ENCODE measurements at regions not wholly inside any gene's neighbourhood (a gene's known extent, or its start where the extent isn't known, plus 50 kb on each side); places are given as distances from the start of the nearest gene placed in this dataset.

DNA sequence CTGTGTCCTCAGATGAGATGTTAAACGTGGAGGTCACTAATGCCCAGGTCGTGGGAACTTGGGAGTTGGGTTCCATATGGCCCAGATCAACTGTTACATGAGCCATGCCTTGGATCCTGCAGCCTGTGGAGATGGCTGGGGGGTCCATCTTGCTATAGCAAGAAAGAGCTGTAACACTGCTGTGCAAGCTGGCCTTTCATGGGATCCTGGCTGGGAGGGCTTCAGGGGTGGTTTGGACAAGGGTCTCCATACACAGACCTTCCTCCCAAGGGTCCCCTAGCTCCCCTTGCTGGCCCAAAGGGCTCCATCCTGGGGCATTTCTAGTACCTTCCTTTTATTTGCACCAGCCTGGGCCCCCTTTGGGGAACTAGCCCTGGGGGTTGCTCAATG, 337.7 kb downstream of the DYSF start:
- TF ChIP-seq ATF3 (IDR thresholded peaks at IDR 0.05; ENCODE audit: borderline replicate concordance, extremely low read depth, low read depth, low read length) (no peak), POLR2A (IDR thresholded peaks at IDR 0.05; ENCODE audit: low read depth, low read length) (no peak), RAD21 (IDR thresholded peaks at IDR 0.05; ENCODE audit: insufficient read depth, low read depth, low read length) (no peak), E2F8 (IDR thresholded peaks at IDR 0.05; ENCODE audit: low read depth, partially characterized antibody) (no peak), CTCF (IDR thresholded peaks at IDR 0.05 in 2 of 3, conservative IDR thresholded peaks at IDR 0.05 in 1 of 3; ENCODE audit: control insufficient read depth in 2 of 3, extremely low read depth in 1 of 3, insufficient read depth in 1 of 3, low read depth in 3 of 3, low read length in 3 of 3) (no peak), YY1 (IDR thresholded peaks at IDR 0.05; ENCODE audit: low read depth, low read length) (no peak), EZH2 (IDR thresholded peaks at IDR 0.05; ENCODE audit: borderline replicate concordance, control insufficient read depth, low read depth, low read length) (no peak), TCF7 (IDR thresholded peaks at IDR 0.05; ENCODE audit: borderline replicate concordance) (no peak), CBX3 (IDR thresholded peaks at IDR 0.05; ENCODE audit: borderline replicate concordance, low read depth) (no peak), CHD1 (IDR thresholded peaks at IDR 0.05; ENCODE audit: low read depth, low read length) (no peak), PBX3 (IDR thresholded peaks at IDR 0.05; ENCODE audit: insufficient replicate concordance, low read depth, low read length) (no peak), FOXM1 (IDR thresholded peaks at IDR 0.05; ENCODE audit: low read depth, low read length) (no peak), POLR2AphosphoS2 (IDR thresholded peaks at IDR 0.05; ENCODE audit: low read depth, low read length) (no peak), ESRRA (IDR thresholded peaks at IDR 0.05; ENCODE audit: low read length) (no peak)

Data from GM12878 (cell line).